Fibroblast of skin of back (primary cell): ENCODE measurements at regions not wholly inside any gene's neighbourhood (a gene's known extent, or its start where the extent isn't known, plus 50 kb on each side); places are given as distances from the start of the nearest gene placed in this dataset.
A peak's percentile ranks its signal among the peaks of the same experiment; 100 is the strongest.

Experiments
- DNase-seq: peaks from one replicate; pipeline ENCODE4 v3.0.0-alpha.2; 2013

- peak; percentile 80 for DNase-seq
These were observed 335.0 kb downstream of the TGFB2 start for GRCh38 chr1:218679988-218680748.

- DNase-seq: peak; percentile 50
These were observed 338.1 kb downstream of the TGFB2 start for GRCh38 chr1:218683242-218683641.

DNA sequence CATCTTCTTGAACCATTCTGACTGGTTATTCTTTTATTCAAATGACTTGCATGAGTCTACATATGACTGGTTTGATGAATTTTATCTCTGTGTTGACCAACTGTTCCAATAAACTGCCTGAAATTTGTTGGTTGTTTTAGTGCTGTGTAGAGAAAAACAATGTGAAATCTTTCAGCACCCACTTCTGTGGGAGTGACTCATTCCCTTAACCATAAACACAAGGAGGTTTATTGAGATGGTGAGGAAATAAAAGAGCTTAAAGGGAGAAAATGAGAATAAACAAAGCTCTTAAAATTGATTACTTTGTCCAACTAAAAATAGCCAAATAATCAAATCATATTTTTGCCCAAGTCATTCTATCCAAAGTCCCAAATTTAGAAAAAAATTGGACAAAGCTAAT lies 341.1 kb downstream of the TGFB2 start:
- DNase-seq: no peak

GRCh38 chr1:218686761-218687160 lies 341.6 kb downstream of the TGFB2 start:
- no peak for DNase-seq

- DNase-seq: no peak
These were observed 347.7 kb downstream of the TGFB2 start for GRCh38 chr1:218692808-218693207.

- DNase-seq: no peak
These were observed 348.5 kb downstream of the TGFB2 start for GRCh38 chr1:218693599-218693998.

DNA sequence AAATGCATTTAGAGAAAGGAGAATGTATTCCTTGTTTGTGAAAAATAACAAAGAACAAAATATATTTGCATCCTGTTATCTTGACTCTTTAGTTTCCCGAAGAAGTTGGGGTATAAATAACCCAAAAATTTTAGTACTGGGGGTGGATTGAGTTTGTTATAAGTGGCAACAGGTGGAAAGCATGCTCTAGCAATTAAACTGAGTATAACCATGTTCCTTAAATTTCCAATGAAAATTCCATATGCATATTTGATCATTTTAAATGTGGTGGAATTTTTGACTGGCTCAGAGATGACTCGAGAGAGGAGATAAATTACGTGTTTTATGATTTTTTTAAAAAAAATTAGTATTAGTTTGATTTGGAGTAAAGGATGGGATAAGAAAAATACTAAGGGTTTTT lies 348.9 kb downstream of the TGFB2 start:
- DNase-seq: no peak

GRCh38 chr1:218694636-218695035 lies 349.5 kb downstream of the TGFB2 start:
- DNase-seq: no peak

- DNase-seq: no peak
These were observed 350.4 kb downstream of the TGFB2 start for GRCh38 chr1:218695525-218695924.

DNA sequence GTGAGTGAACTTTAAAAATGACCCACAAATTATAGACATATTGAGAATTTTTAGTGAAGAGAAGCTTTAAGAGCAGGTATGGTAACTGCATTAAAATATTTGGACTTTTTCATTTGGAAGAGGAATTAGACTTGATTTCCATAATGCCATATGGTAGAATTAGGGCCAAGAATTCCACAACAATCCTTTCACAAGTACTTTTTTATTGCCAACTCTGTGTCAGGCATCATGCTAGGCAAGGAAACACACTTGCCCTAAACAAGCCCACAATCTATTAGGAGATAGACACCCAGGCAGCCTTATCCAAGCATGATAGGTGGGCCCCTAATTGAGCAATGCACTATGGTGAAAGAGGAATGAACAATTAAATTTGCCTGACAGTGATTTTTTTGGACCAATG lies 353.0 kb downstream of the TGFB2 start:
- no peak for DNase-seq

DNA sequence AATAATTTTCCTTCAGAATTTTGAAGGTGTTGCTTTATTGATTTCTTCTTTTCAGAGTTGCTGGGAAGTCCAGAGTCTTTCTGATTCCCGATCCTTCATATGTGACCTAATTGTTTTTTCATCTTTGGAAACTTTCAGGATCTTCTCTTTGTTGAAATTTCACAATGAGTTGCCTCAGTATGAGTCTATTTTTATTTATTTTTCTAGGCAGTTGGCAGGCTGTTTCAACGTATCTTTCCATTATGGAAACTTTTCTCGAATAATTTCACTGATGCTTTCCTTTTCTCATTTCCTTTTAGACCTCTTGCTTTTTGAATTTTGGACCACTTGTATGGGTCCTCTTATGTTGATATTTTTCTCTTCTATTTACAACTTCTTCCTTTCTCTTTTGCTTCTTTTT lies 354.3 kb downstream of the TGFB2 start:
- DNase-seq: no peak

GRCh38 chr1:218699865-218700264 lies 354.7 kb downstream of the TGFB2 start:
- DNase-seq: no peak

GRCh38 chr1:218700666-218701065 lies 355.5 kb downstream of the TGFB2 start:
- no peak for DNase-seq

DNA sequence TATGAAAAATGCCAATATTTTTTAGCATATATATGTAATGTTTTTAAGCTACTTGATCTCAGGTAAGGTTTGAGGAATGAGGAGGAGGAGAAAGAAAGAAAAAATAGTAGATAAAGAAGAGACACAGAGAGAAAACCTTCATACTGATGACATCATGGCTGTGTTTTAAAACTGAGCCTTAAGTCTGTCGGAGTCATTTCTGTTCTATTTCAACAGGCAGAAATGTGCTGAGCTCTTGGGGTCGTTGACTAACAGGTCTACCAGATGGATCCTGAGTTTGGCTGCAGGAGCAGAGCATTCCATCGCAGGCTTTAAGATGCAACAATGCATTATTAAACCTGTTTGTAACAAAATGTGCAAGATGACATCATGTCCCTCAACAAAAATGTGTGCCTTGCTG lies 356.0 kb downstream of the TGFB2 start:
- no peak for DNase-seq

- no peak for DNase-seq
These were observed 357.6 kb downstream of the TGFB2 start for GRCh38 chr1:218702775-218703174.

DNA sequence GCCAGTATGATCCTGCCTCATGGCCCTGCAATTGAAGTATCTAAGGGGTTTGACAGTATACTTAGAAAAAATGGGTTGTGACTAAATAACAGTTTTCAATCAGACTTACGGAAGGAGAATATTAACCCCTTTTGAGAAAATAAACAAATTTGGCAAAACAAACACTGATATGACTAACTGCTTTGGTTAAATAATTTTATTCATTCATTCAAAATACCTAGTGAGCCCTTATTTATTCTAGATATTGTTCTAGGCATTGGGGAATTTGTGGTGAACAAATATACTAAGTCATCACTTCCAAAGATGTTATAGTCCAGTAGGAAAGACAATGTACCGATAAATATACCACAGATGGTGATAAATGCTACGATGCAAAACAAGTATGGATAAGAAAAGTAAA lies 358.7 kb downstream of the TGFB2 start:
- no peak for DNase-seq

GRCh38 chr1:218705391-218705790 lies 360.3 kb downstream of the TGFB2 start:
- no peak for DNase-seq

DNA sequence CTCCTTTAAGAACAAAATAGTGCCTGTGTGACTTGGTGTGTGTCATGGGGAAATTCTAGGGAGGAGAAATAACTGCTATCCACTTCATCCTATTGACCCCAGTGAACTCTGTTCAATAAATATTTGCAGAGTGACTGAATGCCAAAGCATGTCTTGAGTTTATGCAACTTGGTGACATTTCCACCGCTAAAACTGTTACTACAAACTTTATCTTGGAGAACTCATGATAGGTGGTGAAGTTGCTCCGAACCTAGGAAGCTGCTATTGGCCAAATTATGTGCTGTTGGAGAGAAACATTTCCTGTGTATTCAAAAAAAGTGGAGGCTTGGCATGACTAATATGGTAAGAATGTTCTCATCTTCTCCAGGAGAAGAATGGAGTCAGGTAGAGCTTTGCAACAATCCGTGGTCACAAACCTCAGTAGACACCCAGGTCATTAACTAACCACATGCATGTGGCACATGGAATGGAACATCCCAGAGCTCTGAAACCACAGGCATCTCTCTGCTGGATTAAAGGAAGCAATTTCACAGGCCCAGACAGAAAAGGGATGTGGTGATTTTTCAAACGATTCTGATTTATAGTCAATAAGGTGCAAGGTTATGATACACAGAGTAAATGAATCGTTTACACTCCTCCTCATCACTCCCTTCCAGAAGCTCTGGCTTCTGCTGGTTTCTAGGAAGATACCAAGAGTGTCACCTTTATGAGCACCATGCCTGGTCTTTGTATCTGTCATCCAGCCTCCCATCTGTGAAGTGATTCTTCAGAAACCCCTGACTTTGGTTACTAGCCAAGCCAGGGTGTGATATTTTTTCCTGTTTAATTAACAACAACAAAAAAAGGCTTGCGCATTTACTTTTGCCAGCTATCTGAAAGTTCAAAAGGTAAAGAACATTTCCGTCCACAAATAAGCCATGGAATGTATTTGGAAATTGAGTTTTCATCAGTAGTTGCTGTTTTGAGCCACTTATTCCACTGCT lies 361.1 kb downstream of the TGFB2 start:
- DNase-seq: peak; percentile 97

DNA sequence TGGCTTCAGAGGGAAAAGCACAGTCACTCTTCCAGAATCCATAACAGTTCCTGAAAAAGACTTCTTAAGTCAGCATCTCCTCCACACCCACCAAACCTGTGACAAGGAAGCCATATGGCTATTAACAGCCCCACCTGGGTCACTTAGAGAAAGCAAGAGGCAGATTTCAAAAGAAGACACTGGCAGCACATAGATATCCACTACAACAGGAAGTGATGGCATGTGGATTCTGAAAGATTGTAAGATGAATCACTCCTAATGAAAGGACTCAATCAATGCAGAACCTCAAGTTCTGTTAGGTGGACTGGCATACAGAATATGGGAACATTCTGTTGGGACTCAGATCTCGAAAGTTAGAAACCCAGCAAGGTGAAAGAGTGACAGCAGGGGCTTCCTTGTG lies 365.9 kb downstream of the TGFB2 start:
- peak; percentile 37 for DNase-seq

DNA sequence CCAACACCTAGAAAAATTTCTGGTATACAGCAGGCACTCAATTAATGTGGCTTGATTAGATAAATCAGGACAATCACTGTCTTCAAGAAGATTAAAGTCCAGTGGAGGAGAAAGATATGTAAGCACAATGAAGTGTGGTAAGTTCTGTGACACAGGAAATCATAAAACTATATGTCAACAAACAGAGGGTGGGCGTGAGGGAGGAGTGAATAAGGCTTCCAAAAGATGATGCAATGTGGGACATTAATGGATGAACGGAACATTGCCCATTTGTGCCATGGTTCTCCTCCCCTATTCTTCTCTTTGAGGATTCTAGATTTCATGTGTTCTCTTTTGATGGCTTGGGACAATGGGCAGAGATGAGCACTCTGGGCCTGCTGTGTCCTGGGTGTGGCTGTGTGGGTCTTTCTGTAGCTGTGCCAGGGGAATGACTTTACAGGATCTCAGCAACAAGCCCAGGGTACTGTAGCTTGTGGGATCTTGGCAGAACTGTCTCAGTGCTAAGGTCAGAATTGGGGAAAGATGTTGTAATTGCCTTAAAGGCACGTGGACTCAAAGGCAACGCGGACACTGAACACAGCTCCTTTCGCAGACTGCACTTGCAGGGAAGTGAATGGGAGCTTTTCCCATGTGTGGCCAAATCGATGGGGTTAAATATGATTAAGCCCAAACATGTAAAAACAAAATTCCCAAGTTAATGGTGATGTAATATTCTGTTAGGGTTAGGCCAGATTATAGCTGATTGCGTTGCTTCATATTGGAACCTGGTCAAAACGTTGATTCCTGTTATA lies 366.9 kb downstream of the TGFB2 start:
- peak; percentile 50 for DNase-seq

GRCh38 chr1:218712677-218713076 lies 367.5 kb downstream of the TGFB2 start:
- DNase-seq: no peak

DNA sequence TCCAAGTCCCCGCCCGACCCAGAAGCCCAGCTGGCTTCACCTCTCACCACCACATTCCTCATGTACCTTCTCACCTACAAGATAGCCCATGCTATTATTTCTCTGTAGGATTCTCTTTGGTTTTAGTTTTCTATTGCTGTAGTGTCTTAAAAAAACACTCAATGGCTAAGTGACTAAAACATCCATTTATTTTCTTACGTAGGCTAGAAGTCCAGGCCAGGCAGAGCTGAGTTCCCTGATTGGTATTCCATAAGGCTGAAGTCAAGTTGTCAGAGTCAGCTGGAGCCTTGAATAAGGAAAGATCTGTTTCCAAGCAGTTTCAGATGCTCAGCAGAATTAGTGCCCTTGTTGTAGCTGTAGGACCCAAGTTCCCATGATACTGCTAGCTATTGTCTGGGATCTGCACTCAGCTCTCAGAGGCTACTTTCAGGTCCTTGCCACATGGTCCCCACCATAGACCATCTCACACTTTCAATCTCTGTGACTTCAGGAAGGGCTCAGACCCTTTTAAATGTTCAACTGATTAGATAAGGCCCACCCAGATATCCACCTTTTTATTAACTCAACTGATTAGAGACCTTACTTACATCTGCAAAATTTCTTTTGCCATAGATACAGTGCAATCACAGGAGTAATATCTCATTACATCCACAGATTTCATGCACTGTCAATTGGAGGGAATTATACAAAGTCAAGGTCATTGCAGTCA lies 371.0 kb downstream of the TGFB2 start:
- DNase-seq: no peak
